ENCODE measurements at regions not wholly inside any gene's neighbourhood (a gene's known extent, or its start where the extent isn't known, plus 50 kb on each side); places are given as distances from the start of the nearest gene placed in this dataset.
"Not testable (repeated sequence)": the region's sequence is repeated elsewhere in the genome, so short reads cannot be mapped to it uniquely, and the experiment has no call there.

- H3K9me3 Mint-ChIP-seq, result no peaks in the 10 kb centered on the region
- ChIA-PET CTCF (no interaction called here), POLR2A (no interaction called here)
- DNase-seq, result no peak
- H3K36me3 Mint-ChIP-seq (ENCODE audit: low read depth), result no peaks in the 10 kb centered on the region
- no peak for ATAC-seq
- no peak overlapping the region for H3K4me3 Mint-ChIP-seq
- intact Hi-C loops (cut with micrococcal nuclease), result loop anchor here (5.0 kb wide), 2 partner anchors 55 to 375 kb away; no protein-coding TSS in a partner anchor
- no peak for TF ChIP-seq CTCF (IDR thresholded peaks at IDR 0.05)
- no peak overlapping the region for H3K27ac Mint-ChIP-seq
- no peaks in the 10 kb centered on the region for H3K27me3 Mint-ChIP-seq
- H3K4me1 Mint-ChIP-seq (ENCODE audit: low read depth), result peaks cover 39% of the 10 kb centered on the region
Measured at GRCh38 chr2:12557688-12558087, 159.0 kb upstream of the TRIB2 start.

GRCh38 chr2:12558519-12558918, 158.2 kb upstream of the TRIB2 start:
- DNase-seq (no peak), ATAC-seq (no peak)
- Mint-ChIP-seq H3K27ac (no peak overlapping the region), H3K27me3 (no peaks in the 10 kb centered on the region), H3K9me3 (no peaks in the 10 kb centered on the region), H3K36me3 (ENCODE audit: low read depth) (no peaks in the 10 kb centered on the region), H3K4me3 (no peak overlapping the region), H3K4me1 (ENCODE audit: low read depth) (peaks cover 39% of the 10 kb centered on the region)
- POLR2A ChIA-PET, result no interaction called here
- CTCF ChIA-PET, result no interaction called here
- intact Hi-C loops (cut with micrococcal nuclease), result loop anchor here (5.0 kb wide), 2 partner anchors 56 to 374 kb away; no protein-coding TSS in a partner anchor
- TF ChIP-seq CTCF (IDR thresholded peaks at IDR 0.05), result no peak

GRCh38 chr2:12560618-12561017, 156.1 kb upstream of the TRIB2 start:
- no peaks in the 10 kb centered on the region for H3K9me3 Mint-ChIP-seq
- peaks cover 28% of the 10 kb centered on the region for H3K4me1 Mint-ChIP-seq (ENCODE audit: low read depth)
- ATAC-seq (no peak), DNase-seq (no peak)
- no peak for TF ChIP-seq CTCF (IDR thresholded peaks at IDR 0.05)
- POLR2A ChIA-PET, result no interaction called here
- H3K4me3 Mint-ChIP-seq, result no peak overlapping the region
- no peaks in the 10 kb centered on the region for H3K36me3 Mint-ChIP-seq (ENCODE audit: low read depth)
- H3K27me3 Mint-ChIP-seq, result no peaks in the 10 kb centered on the region
- H3K27ac Mint-ChIP-seq, result no peak overlapping the region
- CTCF ChIA-PET, result no interaction called here
- intact Hi-C loops (cut with micrococcal nuclease), result no loop called here

GRCh38 chr2:12567411-12567810, 149.3 kb upstream of the TRIB2 start:
- intact Hi-C loops (cut with micrococcal nuclease), result no loop called here
- no peak overlapping the region for H3K27ac Mint-ChIP-seq
- CTCF ChIA-PET, result no interaction called here
- POLR2A ChIA-PET, result no interaction called here
- H3K4me1 Mint-ChIP-seq (ENCODE audit: low read depth), result peaks cover 11% of the 10 kb centered on the region
- no peak overlapping the region for H3K4me3 Mint-ChIP-seq
- H3K9me3 Mint-ChIP-seq, result no peaks in the 10 kb centered on the region
- ATAC-seq, result no peak
- no peaks in the 10 kb centered on the region for H3K27me3 Mint-ChIP-seq
- no peak for TF ChIP-seq CTCF (IDR thresholded peaks at IDR 0.05)
- no peaks in the 10 kb centered on the region for H3K36me3 Mint-ChIP-seq (ENCODE audit: low read depth)
- DNase-seq, result no peak

- ATAC-seq; H3K4me3 Mint-ChIP-seq; DNase-seq; H3K27ac Mint-ChIP-seq; CTCF ChIA-PET; H3K4me1 Mint-ChIP-seq (ENCODE audit: low read depth); H3K36me3 Mint-ChIP-seq (ENCODE audit: low read depth); H3K9me3 Mint-ChIP-seq; POLR2A ChIA-PET; intact Hi-C loops (cut with micrococcal nuclease); H3K27me3 Mint-ChIP-seq: not testable (repeated sequence)
Measured at GRCh38 chr2:12569510-12569909, 147.2 kb upstream of the TRIB2 start.

GRCh38 chr2:12569929-12570328, 146.8 kb upstream of the TRIB2 start:
- H3K36me3 Mint-ChIP-seq (ENCODE audit: low read depth); intact Hi-C loops (cut with micrococcal nuclease); H3K4me1 Mint-ChIP-seq (ENCODE audit: low read depth); H3K9me3 Mint-ChIP-seq; CTCF ChIA-PET; H3K27me3 Mint-ChIP-seq; H3K4me3 Mint-ChIP-seq; DNase-seq; ATAC-seq; H3K27ac Mint-ChIP-seq; POLR2A ChIA-PET: not testable (repeated sequence)

Measured in activated CD8-positive, alpha-beta T cell treated with anti-CD3 and anti-CD28 coated beads for 36 hours (primary cell).